Right lobe of liver (tissue), 6 donors: ENCODE measurements at regions not wholly inside any gene's neighbourhood (a gene's known extent, or its start where the extent isn't known, plus 50 kb on each side); places are given as distances from the start of the nearest gene placed in this dataset.

Experiments used
- ATAC-seq, 4 donors: fragments of 200-7000 bp; cut with Tn5 transposase; one replicate each; pipeline ENCODE4 v1.9.1; 2020; ENCODE audit warnings: mild to moderate bottlenecking in 4 of 4, moderate library complexity in 4 of 4
- DNase-seq, 3 donors: peaks; one replicate each; pipeline ENCODE4 v3.0.0-alpha.2; 2020
- H3K27ac ChIP-seq, 3 donors: fragments of 200-600 bp; one replicate each; pipeline ENCODE4 v1.8.0; 2022
- H3K27me3 ChIP-seq, 2 donors: fragments of 200-600 bp; one replicate each; pipeline ENCODE4 v1.8.0; 2022
- H3K36me3 ChIP-seq, 4 donors: fragments of 200-600 bp; sonication (generic) in 1 of 4; one replicate each; pipeline versions ENCODE4 v1.5.1 to v1.8.0; 2017 to 2022; ENCODE audit warnings: control low read depth in 1 of 4
- H3K4me1 ChIP-seq, 4 donors: fragments of 200-600 bp; sonication (generic) in 1 of 4; one replicate each; pipeline versions ENCODE4 v1.5.1 to v1.8.0; 2017 to 2022; ENCODE audit warnings: control low read depth in 1 of 4
- H3K4me3 ChIP-seq, 3 donors: fragments of 200-600 bp; one replicate each; pipeline ENCODE4 v1.8.0; 2022
- H3K9me3 ChIP-seq, 4 donors: fragments of 200-600 bp; sonication (generic) in 1 of 4; one replicate each; pipeline versions ENCODE4 v1.5.1 to v1.8.0; 2017 to 2022; ENCODE audit warnings: control low read depth in 1 of 4
- POLR2A ChIP-seq: fragments of 450-650 bp; IDR thresholded peaks from one replicate; pipeline ENCODE4 v1.6.1; 2017; ENCODE audit warnings: antibody characterized with exemption, mild to moderate bottlenecking
- WGBS: methylation state at CpG from one replicate; pipeline ENCODE4 v1.1.6; 2018; ENCODE audit warnings: low coverage, low lambda C conversion rate; ENCODE audit not compliant: insufficient coverage; ENCODE audit errors: missing lambda C conversion rate; 5-methylcytosine and 5-hydroxymethylcytosine counted together
- intact Hi-C, 2 donors: fragments of 100-400 bp; cut with DNase I; formaldehyde crosslinking; loops; one replicate each; pipeline versions ENCODE4 v1.11.2 to v1.14.1; 2022
- TF ChIP-seq, protein P1 (sequence below), 4 donors: fragments of 200-600 bp in 3 of 4; fragments of 450-650 bp in 1 of 4; IDR thresholded peaks; one replicate each; pipeline versions ENCODE4 v1.5.1 to v1.8.0; 2016 to 2022; ENCODE audit warnings: antibody characterized with exemption in 4 of 4, mild to moderate bottlenecking in 2 of 4
- donor health status: DM: no; HTN: yes; CAD: no.
- donor health status: DM: no; HTN: no; CAD: no.
- donor health status: DM: no; HTN: no; CAD: no.
- donor health status: DM: no; HTN: yes; CAD: no.
- donor health status: DM: no; HTN: yes; CAD: no.

DNA sequence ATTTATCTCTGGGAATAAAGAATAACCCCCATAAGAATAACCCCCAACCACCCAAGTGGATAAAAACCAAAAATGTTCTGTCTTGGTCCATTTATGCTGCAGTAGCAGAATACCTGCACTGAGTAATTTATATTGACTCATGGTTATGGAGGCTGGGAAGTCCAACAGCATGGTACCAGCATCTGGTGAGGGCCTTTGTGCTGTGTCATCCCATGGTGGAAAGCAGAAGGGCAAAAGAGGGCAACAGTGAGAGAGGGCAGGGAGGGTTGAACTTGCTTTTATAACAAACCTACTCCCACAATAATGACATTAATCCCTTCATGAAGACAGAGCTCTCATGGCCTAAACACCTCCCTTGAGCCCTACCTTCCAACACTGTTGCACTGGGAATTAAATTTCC is 133.7 kb downstream of the ERMARD start:
- Histone ChIP-seq H3K27me3 (no peaks in the 10 kb centered on the region), H3K36me3 (no peaks in the 10 kb centered on the region), H3K9me3 (no peaks in the 10 kb centered on the region), H3K4me1 (no peaks in the 10 kb centered on the region), H3K27ac (no peak overlapping the region), H3K4me3 (no peak overlapping the region)
- intact Hi-C loops: no loop called here
- TF ChIP-seq POLR2A: no peak
- TF ChIP-seq, protein P1, sequence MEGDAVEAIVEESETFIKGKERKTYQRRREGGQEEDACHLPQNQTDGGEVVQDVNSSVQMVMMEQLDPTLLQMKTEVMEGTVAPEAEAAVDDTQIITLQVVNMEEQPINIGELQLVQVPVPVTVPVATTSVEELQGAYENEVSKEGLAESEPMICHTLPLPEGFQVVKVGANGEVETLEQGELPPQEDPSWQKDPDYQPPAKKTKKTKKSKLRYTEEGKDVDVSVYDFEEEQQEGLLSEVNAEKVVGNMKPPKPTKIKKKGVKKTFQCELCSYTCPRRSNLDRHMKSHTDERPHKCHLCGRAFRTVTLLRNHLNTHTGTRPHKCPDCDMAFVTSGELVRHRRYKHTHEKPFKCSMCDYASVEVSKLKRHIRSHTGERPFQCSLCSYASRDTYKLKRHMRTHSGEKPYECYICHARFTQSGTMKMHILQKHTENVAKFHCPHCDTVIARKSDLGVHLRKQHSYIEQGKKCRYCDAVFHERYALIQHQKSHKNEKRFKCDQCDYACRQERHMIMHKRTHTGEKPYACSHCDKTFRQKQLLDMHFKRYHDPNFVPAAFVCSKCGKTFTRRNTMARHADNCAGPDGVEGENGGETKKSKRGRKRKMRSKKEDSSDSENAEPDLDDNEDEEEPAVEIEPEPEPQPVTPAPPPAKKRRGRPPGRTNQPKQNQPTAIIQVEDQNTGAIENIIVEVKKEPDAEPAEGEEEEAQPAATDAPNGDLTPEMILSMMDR (IDR thresholded peaks at IDR 0.05): no peak
- ATAC-seq (no peak), DNase-seq (no peak)

DNA sequence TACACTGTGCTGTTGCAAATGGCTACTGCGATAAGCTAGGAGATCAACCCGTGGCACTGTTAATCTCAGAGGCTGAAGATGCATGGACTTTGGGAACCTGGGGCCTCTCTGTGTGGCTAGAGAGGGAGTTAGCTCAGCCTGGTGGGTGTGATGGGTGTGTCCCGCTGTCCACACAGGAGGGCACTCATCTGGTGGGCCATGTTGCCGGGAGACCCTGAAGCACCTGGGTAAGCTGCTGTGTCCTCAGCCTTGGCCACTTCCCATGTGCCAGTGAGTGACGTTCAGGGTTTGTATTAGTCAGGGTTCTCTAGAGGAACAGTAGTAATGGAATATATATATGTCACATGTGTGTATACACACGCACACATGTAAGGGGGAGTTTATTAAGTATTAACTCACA is 132.7 kb downstream of the ERMARD start:
- H3K9me3 ChIP-seq: no peaks in the 10 kb centered on the region
- H3K4me1 ChIP-seq: no peaks in the 10 kb centered on the region
- ATAC-seq: no peak
- WGBS: 89% methylated on average over 3 of the region's 6 CpGs
- intact Hi-C loops: no loop called here
- TF ChIP-seq, protein P1 (IDR thresholded peaks at IDR 0.05): no peak
- TF ChIP-seq POLR2A: no peak
- H3K27ac ChIP-seq: no peak overlapping the region
- H3K27me3 ChIP-seq: no peaks in the 10 kb centered on the region
- no peaks in the 10 kb centered on the region for H3K36me3 ChIP-seq
- H3K4me3 ChIP-seq: no peak overlapping the region
- DNase-seq: no peak

DNA sequence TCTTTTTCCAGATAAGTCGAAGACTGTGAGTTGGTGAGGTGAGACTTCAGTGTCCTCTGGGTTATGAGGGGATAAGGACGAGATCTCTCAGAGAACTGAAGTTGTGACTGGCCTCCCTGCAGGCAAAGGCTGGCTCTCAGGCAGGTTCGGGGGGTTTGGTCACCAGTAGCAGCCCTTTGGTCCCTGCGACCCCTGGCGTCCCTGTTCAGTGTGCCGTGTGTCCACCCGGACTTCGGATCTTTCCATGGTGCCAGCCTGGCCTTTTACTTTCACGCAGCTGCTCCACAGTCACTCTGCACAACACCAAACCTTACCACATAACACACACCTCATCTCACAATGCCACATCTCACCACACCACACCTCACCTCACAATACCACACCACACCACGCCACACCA is 131.9 kb downstream of the ERMARD start:
- DNase-seq (no peak), ATAC-seq (no peak)
- TF ChIP-seq, protein P1 (IDR thresholded peaks at IDR 0.05): no peak
- TF ChIP-seq POLR2A: no peak
- Histone ChIP-seq H3K27ac (no peak overlapping the region), H3K36me3 (no peaks in the 10 kb centered on the region), H3K4me1 (no peaks in the 10 kb centered on the region), H3K9me3 (no peaks in the 10 kb centered on the region), H3K27me3 (no peaks in the 10 kb centered on the region), H3K4me3 (no peak overlapping the region)
- intact Hi-C loops: no loop called here
- WGBS: 40% methylated on average over 3 of the region's 10 CpGs

DNA sequence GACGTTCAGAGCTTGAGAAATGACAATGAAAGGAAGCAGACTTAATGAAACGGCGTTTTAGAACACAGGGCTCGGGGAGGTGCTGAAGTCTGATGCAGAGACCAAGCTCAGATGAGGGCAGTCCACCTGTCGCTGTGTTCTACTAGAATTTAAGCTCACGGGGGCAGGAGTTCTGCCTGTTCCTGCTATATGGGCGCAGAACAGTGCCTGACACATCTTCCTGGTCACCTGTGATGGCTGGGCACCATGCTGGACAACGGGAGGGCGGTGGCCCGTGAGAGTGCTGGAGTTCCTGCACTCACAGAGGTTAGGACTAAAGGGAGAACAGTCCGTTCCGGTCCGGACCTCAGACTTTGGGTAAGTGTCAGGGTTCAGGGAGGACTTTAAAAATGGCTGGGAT is 130.6 kb downstream of the ERMARD start:
- DNase-seq (no peak), ATAC-seq (no peak)
- H3K9me3 ChIP-seq: no peaks in the 10 kb centered on the region
- no peak overlapping the region for H3K27ac ChIP-seq
- no peaks in the 10 kb centered on the region for H3K36me3 ChIP-seq
- TF ChIP-seq, protein P1 (IDR thresholded peaks at IDR 0.05): no peak
- TF ChIP-seq POLR2A: no peak
- H3K4me1 ChIP-seq: no peaks in the 10 kb centered on the region
- 77% methylated on average over 4 of the region's 13 CpGs for WGBS
- no peak overlapping the region for H3K4me3 ChIP-seq
- intact Hi-C loops: no loop called here
- no peaks in the 10 kb centered on the region for H3K27me3 ChIP-seq

DNA sequence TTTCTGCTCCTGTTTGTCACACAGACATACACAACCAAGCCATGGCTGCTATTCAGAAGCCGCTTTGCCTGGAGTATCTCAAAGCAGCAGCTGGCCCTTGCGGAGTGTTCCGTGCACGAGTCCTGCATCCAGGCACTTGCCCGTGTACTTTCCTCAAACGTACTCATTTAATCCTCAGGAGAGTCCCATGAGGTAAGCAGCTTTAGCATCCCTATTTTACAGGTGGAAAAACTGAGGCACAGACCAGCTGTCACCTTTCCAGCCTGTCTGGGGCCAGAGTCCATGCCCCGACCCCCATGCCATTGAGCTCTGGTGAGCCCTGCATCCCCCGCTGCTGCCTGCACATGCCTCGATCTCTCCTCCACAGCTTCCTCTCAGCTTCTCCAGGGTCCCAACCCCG is 130.0 kb downstream of the ERMARD start:
- H3K27me3 ChIP-seq: no peaks in the 10 kb centered on the region
- 72% methylated on average over 7 of the region's 10 CpGs for WGBS
- intact Hi-C loops: no loop called here
- H3K27ac ChIP-seq: no peak overlapping the region
- no peaks in the 10 kb centered on the region for H3K4me1 ChIP-seq
- no peak overlapping the region for H3K4me3 ChIP-seq
- DNase-seq: no peak
- no peak for ATAC-seq
- no peaks in the 10 kb centered on the region for H3K36me3 ChIP-seq
- TF ChIP-seq, protein P1 (IDR thresholded peaks at IDR 0.05): no peak
- TF ChIP-seq POLR2A: no peak
- H3K9me3 ChIP-seq: no peaks in the 10 kb centered on the region
